SH-SY5Y (cell line): ENCODE measurements at regions not wholly inside any gene's neighbourhood (a gene's known extent, or its start where the extent isn't known, plus 50 kb on each side); places are given as distances from the start of the nearest gene placed in this dataset.

Experiments used
- GATA2 ChIP-seq: IDR thresholded peaks from 2 replicates; pipeline ENCODE4 v1.6.1; 2011; ENCODE audit warnings: mild to moderate bottlenecking, low read depth, low read length
- GATA3 ChIP-seq: IDR thresholded peaks from 2 replicates; pipeline ENCODE4 v1.6.1; 2011; ENCODE audit warnings: low read depth, mild to moderate bottlenecking, low read length, moderate library complexity

DNA sequence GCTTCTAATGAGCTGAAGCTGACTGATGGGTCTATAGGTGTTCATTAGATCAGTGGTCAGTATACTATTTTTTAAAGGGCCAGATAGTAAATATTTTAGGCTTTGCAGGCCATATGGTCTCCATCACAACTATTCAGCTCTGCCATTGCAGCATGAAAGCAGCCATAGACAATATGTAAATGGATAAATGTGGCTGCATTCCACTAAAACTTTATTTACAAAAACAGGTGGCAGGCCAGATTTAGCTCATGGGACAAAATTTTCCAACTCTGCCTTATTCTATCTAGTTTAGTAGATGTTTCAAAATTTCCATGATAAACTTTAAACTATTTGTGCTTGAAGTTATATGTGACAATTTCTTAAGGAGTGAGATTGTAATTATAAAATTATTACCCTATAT is 339.3 kb downstream of the ABCC12 start:
- no peak for TF ChIP-seq GATA2
- no peak for TF ChIP-seq GATA3

DNA sequence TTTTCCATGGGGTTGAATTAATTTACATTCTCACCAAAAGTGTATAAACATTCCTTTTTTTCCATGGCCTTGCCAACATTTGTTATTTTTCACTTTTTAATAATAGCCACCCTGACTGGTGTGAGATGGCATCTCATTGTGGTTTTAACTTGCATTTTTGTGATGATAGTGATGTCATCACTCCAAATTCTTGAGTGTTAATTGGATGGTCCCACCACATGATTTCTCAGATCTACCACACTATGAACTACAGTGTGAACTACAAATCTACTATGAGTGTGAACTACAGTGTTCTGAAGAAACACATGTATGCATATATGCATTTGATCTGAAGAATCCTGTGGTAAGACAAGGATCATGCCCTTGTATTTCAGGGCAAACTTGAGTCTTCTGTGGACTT is 340.1 kb downstream of the ABCC12 start:
- TF ChIP-seq GATA3 (no peak), GATA2 (no peak)

DNA sequence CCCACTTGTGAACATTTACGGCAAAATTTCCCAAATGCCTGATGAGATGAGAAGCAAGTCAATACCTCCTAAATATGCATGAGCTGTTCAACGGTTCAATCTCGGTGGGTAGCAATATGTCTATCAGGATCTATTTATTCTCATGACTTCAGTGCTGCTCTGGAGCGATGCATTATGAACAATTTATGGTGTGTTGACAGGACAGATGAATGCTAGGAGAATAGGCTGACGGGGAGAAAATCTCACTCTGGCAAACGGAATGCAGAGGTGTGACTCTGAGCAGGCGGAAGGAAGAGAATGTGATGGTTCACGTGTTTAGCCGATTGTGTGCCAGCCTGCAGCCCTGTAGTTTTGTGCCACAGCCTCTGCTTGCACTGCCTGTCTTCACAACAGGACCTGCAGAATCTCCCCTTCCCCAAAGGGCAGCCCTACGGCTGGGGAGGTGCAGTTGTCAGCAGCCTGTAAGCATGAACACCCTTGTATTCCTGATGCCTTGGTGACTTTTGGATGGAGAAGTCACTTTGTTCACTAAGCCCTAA is 345.2 kb downstream of the PHKB start:
- TF ChIP-seq GATA2 (no peak), GATA3 (no peak)

DNA sequence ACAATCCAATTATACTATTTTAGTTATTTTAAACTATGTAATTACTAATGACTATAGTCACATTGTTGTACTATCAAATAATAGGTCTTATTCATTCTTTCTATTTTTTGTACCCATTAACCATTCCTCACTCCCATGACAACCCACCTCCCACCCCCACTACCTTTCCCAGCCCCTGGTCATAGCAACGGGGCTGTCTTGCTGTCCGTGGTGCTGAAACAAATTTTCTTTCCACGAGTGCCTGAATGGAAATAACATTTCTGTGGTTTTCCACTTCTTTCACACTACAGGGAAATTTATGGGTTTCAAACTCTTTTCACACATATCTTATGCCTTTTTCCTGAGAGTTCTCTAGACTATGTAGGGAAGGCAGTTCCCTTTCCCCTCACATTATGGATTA is 326.6 kb downstream of the PHKB start:
- TF ChIP-seq GATA3 (no peak), GATA2 (no peak)

DNA sequence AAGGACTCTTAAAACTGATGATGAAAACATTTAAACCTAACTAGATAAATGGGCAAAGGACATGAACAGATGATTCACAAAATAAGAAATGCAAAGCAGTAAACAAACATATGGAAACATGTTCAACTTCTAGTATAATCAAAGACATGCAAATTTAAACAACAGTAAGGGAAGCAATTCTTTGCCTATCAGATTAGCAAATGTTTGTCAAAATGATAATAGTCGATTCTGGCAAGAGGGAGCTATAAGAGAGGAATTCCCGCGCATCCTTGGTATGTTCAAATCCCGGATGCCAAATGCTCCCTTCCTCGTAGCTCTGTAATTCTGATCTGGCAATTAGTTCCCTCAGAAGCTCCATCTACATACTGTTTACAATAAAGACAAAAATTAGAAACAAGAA is 320.5 kb downstream of the PHKB start:
- no peak for TF ChIP-seq GATA3
- TF ChIP-seq GATA2: no peak

DNA sequence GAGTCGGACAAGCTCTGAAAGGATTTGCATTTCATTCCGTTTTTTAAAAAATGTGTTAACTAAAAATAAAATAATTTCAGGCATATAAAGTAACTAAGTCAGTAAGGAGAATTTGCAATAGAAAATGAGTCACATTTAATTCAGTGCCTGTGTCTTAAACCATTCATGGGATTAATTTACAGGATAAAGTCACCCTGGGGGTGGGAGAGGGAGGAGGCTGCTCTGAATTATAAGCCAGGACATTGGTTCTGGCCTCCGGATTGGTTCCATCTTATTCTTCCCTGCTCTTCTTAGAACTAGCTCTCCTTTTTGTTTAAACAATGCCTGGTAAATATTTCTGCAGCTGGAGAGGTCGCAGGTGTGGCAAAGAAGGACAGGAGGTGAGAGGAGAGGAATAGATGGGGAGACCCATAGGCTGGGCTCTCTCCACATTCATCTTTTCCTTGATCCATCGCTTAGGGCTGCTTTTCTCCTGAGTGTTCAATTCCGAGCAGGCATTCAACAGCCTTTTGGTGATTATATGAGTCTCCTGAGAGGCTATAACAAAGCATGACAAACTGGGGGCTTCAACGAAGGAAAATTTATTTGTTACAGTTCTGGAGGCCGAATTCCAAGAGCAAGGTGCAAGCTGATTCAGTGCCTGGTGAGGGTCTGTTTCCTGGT is 319.2 kb downstream of the PHKB start:
- no peak for TF ChIP-seq GATA2
- TF ChIP-seq GATA3: no peak

DNA sequence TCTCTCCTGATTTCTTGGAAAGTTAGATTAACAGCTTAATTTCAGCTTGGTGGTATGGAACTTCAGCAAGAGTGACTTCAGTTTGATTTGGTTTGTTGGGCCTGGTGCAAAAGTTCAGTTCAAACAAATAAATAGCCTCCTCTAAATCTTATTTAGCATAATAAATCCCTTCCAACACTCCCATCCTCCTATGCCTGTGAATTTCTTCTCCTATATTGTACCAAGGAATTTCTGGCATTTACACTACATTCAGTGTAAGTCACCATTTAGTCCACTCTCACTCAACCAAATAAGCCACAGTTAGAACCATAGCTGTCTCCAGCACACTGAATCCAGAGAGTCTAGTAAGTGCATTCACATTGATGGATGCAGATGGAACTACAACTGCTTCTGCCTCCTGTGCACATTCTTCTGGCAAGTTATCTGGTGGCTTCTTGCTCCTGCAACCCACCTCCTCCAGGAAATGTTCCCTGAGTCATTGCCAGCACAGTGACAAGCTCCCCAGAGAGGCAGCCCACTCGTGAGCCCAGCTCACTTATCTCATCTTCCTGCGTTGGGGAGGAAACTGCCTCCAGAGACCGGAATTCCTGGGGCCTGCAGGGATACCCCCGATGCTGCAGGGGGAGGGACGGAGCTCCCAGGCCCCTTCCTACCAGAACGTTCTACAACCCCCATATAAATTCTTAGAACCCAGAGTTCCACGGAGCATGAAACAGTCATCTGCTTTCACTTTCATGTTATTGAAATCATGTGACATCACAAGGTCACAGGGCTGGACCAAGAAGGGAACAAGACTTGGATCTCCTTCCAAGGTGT is 318.3 kb downstream of the PHKB start:
- TF ChIP-seq GATA2 (no peak), GATA3 (no peak)

DNA sequence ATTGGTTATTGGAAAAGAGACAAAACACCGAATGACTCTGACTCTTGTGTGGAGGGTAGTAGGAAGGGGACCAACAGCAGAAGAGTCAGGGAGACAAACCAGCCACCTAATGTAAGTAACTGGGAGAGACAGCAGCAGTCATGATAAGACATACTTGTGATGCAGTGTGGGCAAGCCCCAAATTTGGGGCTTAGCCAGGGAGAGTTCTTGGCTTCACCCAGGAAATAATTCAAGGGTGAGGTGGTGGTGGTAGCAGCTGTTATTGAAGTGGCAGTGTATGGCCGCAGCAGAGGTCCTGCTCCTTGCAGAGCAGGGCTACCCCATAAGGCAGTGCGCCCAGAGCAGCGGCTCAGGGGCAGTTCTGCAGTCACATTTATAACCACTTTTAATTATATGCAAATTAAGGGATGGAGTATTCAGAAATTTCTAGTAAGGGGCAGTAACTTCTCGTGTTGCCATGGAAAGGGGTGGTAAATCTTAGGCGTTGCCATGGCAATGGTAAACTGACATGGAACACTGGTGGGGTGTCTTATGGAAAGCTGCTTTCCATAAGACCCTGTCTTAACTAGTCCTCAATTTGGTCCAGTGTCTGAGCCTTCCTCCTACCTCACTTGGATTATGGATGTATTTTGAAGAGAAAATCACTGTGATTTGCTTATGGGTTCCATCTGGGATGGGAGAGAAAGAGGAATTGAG is 317.1 kb downstream of the PHKB start:
- TF ChIP-seq GATA3: no peak
- TF ChIP-seq GATA2: no peak

DNA sequence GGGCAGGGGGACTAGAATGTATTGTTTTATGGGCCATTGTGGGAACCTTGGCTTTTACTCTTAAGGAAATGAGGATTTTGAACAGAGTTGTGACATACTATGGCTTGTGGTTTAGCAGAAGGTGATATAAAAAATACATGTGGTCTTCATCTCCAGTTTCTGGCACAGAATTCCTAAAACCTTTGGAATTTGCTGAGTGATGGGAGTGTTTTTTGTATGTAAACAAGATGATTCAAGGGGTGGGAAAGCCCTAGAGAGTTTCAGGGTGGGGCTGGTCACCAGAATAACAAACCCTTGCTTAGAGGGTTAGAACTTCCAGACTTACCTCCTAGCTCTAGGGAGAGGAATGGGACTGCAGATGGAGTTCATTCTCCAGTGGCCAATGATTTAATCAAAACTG is 316.1 kb downstream of the PHKB start:
- TF ChIP-seq GATA3: no peak
- TF ChIP-seq GATA2: no peak

DNA sequence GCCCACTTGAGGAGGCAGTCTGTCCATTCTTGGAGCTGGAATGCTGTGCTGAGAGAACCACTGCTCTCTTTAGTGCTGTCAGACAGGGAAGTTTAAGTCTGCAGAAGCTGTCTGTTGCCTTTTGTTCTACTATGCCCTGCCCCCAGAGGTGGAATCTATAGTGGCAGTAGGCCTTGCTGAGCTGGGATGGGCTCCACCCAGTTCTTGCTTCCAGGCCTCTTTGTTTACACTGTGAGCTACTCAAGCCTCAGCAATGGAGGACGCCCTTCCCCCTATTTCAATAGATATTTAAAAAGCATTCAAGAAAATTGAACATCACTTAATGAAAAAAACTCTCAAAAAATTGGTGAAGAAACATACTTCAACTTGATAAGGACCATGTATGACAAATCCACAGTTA is 313.5 kb downstream of the PHKB start:
- TF ChIP-seq GATA3 (no peak), GATA2 (no peak)

DNA sequence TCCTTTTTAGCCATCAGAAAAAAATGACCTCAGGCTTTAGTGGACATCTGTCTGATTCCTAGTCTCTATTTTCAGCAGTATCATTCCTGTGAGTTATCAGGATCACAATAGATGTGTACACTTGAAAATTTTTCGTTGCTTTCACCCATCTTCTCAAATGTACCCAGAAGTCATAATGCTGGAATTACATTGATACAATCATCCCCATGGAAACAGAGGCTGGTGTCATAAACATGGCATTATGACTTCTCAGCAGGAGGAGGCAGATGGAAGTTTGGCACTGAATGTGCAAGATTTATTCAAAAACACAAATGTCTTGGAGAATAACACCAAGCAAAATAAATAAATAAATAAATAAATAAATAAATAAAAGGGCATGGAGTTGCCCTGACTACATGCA is 292.5 kb downstream of the PHKB start:
- TF ChIP-seq GATA3 (no peak), GATA2 (no peak; the same call in 1 of the 2 replicates)
